Fibroblast of lung (primary cell): ENCODE measurements at regions not wholly inside any gene's neighbourhood (a gene's known extent, or its start where the extent isn't known, plus 50 kb on each side); places are given as distances from the start of the nearest gene placed in this dataset.
"Not testable (repeated sequence)": the region's sequence is repeated elsewhere in the genome, so short reads cannot be mapped to it uniquely, and the experiment has no call there.

ENCODE experiments used
- CTCF ChIP-seq, 2 donors: IDR thresholded peaks in 1 of 2; conservative IDR thresholded peaks in 1 of 2; 1 replicate in 1 of 2; 2 replicates in 1 of 2; pipeline ENCODE4 v1.5.1; 2011 to 2012; ENCODE audit warnings: low read length in 2 of 2, control low read depth in 1 of 2, inconsistent platforms in 1 of 2, low read depth in 1 of 2, mild to moderate bottlenecking in 1 of 2
- EZH2 ChIP-seq: IDR thresholded peaks from 2 replicates; pipeline ENCODE4 v1.5.1; 2012; ENCODE audit warnings: low read length, control low read depth, mild to moderate bottlenecking; ENCODE audit errors: missing control alignments

- TF ChIP-seq CTCF (conservative IDR thresholded peaks at IDR 0.05 in 1 of 2, IDR thresholded peaks at IDR 0.05 in 1 of 2; ENCODE audit: low read depth in 1 of 2, low read length in 2 of 2); EZH2: not testable (repeated sequence)
These were observed 97.4 kb downstream of the TRIM69 start for GRCh38 chr15:44833761-44834160.
